Activated T-cell treated with anti-CD3 and anti-CD28 coated beads, Interleukin-2, amount 50 U/mL, for 24 hours (primary cell): ENCODE measurements at regions not wholly inside any gene's neighbourhood (a gene's known extent, or its start where the extent isn't known, plus 50 kb on each side); places are given as distances from the start of the nearest gene placed in this dataset.
A peak's percentile ranks its signal among the peaks of the same experiment; 100 is the strongest.

Experiments used
- DNase-seq: peaks from one replicate; pipeline ENCODE4 v3.0.0-alpha.2; 2020
- H3K27ac Mint-ChIP-seq: 2 replicates; pipeline ENCODE4 v1.8.0; 2020; ENCODE audit warnings: mild to moderate bottlenecking, mixed read lengths
- H3K27me3 Mint-ChIP-seq: 2 replicates; pipeline ENCODE4 v1.8.0; 2020; ENCODE audit warnings: mixed read lengths
- H3K36me3 Mint-ChIP-seq: 2 replicates; pipeline ENCODE4 v1.8.0; 2020; ENCODE audit warnings: low read depth, mixed read lengths
- H3K4me1 Mint-ChIP-seq: 2 replicates; pipeline ENCODE4 v1.8.0; 2020; ENCODE audit warnings: low read depth, mixed read lengths
- H3K4me3 Mint-ChIP-seq: 2 replicates; pipeline ENCODE4 v1.8.0; 2020; ENCODE audit warnings: mild to moderate bottlenecking, moderate library complexity, mixed read lengths
- H3K9me3 Mint-ChIP-seq: 2 replicates; pipeline ENCODE4 v1.8.0; 2020; ENCODE audit warnings: mixed read lengths

DNA sequence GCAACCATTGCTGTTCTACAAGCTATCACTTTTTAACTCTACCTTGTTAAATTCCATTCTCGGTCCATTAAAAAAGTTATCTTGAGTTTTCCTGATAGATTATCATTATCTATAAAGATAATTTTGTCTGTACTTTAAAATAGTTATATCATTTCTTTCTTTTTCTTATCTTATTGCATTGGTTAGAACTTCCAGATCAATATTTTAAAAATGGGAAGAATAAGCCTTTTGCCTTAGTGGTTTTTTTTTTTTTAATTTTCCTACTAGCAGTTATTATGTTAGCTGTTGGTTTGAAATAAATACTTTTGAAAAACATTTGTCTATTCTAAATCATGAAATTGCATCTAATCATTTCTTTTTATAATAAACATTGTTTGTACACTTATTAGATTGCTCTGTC, 71.0 kb upstream of the ATF3 start:
- Mint-ChIP-seq H3K4me1 (no peaks in the 10 kb centered on the region), H3K36me3 (no peaks in the 10 kb centered on the region), H3K27me3 (peaks cover 23% of the 10 kb centered on the region), H3K4me3 (no peak overlapping the region), H3K9me3 (no peaks in the 10 kb centered on the region), H3K27ac (no peak overlapping the region)
- no peak for DNase-seq

DNA sequence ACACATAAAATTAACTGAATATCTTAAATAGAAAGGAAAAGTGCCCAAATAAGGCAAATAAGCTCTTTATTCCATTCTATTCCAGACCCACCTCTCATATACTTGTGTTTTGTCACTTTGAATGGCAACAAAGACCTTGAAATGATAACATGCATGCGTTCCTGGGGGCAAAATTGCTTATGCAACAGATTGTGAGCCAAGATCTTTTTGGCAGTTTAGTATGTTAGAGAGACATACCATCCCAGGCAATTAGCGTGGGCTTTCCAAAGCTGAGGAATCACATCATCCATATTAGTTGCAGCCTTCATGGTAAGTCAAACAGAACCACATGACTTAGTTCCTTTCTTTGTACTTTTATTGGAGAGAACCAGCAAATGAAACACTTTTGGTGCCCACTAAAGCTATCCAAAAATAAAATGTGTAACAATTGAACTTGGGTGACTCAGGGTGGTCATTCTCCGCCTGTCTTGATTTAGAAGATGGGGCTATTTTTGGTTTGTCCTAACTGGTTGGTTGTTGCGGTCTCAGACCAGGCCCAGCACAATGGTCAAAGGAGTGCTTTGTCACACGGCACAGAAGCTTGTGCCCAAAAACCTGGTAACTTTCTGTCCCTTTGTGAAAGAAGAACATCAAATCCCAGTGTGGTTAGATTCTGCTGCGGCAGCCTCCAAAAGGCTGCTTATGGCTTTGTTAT, 68.7 kb upstream of the ATF3 start:
- DNase-seq = no peak
- Mint-ChIP-seq H3K9me3 (no peaks in the 10 kb centered on the region), H3K36me3 (no peaks in the 10 kb centered on the region), H3K4me3 (no peak overlapping the region), H3K27ac (no peak overlapping the region), H3K27me3 (peaks cover 16% of the 10 kb centered on the region), H3K4me1 (no peaks in the 10 kb centered on the region)

DNA sequence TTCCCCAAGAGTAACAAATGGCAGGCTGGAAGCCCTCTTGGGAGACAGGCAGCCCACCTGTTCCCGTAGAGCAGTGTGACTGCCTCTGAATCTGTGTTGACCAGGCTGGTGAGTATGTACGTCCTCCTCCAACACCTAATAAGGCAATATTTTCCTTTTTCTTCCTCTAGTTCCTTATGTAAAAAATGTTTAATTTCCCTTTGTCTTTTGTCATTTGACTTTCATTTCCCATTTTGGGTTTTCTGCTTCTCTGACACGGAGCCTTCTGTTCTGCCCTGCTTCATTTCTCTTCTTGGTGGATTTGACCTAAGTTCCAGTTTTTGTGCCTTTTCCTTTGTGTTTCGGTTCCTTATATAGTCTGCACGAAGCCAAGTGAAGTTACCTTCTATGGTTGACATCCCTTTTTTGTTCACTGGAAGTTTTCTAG, 65.8 kb upstream of the ATF3 start:
- Mint-ChIP-seq H3K36me3 (no peaks in the 10 kb centered on the region), H3K27me3 (peaks cover 8% of the 10 kb centered on the region), H3K4me3 (no peak overlapping the region)

DNA sequence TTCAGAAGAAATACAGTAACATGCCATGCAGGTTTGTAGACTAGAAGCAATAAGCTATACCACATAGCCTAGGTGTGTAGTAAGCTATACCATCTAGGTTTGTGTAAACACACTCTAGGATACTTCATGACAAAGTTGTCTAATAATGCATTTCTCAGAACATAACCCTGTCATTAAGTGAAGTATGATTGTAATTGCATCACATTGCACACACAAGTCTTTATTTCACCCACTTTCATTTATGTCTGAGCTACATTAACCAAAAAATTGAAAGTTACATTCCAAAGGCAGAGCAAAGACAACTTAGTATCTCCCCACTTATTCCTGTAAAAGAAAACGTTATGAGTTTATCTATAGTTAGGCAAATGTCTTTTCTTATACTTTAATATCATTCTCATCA, 64.5 kb upstream of the ATF3 start:
- Mint-ChIP-seq H3K4me3 (no peak overlapping the region), H3K9me3 (no peaks in the 10 kb centered on the region), H3K36me3 (no peaks in the 10 kb centered on the region), H3K27me3 (peaks cover 11% of the 10 kb centered on the region), H3K4me1 (no peaks in the 10 kb centered on the region), H3K27ac (no peak overlapping the region)
- DNase-seq = no peak

More for the DNA sequence above, 65.8 kb upstream of the ATF3 start:
- no peak for DNase-seq
- H3K27ac Mint-ChIP-seq = no peak overlapping the region
- no peaks in the 10 kb centered on the region for H3K4me1 Mint-ChIP-seq
- no peaks in the 10 kb centered on the region for H3K9me3 Mint-ChIP-seq

DNA sequence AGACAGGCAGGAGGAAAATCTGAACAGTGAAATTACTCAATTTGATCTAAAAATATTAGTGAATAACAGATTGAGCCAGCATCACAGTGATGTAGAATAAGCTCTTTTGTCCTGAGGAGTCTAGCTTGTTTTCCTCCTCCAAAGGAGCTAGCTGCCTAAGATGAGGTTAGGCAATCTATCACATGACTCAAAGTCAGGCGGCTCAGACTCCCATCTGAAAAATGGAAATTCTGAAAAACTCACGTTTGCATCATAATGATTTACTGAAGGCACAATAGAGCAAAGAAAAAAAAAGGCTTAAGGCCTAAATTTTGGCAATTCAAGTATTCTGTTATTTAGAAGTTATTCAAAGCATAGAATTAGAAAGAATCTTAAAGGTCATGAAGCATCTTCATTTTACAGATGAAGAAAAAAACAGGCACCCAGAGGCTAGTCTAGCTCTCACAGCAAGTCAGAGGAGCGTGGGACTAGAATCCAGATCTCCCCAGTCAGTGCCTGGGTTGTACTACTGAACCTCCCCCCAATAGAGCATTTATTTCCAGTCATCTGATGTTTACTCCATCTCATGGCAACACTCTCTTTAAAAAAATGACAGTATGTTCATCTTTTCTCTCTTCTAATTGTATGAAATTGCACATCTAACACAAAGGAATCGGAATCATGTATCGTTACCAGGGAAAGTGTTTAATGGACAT, 62.5 kb upstream of the ATF3 start:
- Mint-ChIP-seq H3K27ac (no peak overlapping the region), H3K27me3 (peaks cover 18% of the 10 kb centered on the region), H3K4me3 (no peak overlapping the region), H3K36me3 (no peaks in the 10 kb centered on the region), H3K9me3 (no peaks in the 10 kb centered on the region), H3K4me1 (no peaks in the 10 kb centered on the region)
- DNase-seq = no peak

DNA sequence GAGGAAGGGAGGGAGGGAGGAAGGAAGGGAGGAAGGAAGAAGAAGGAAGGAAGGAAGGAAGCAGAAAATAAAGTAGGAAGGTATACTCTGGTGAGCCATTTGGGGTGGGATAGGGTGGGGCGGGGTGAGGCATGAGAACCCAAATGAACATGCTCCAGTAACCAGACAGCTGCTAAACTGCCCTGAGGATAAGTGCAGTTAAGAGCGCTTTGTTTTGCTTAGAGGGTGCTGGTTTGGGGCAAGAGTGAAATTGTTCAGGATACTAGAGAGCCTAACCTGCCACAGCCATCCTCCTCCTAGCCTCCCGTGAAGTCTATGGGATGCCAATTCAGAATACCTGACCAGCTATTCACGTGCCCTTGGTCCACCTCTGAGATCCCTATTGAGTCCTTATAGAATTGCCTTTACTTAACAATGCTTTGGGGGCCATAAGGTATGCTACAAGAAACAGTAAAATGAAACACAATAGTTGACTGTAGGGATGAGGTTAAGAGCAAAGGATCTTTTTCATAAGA, 59.0 kb upstream of the ATF3 start:
- no peaks in the 10 kb centered on the region for H3K9me3 Mint-ChIP-seq
- peaks cover 16% of the 10 kb centered on the region for H3K27me3 Mint-ChIP-seq
- H3K36me3 Mint-ChIP-seq = no peaks in the 10 kb centered on the region
- no peak for DNase-seq
- no peaks in the 10 kb centered on the region for H3K4me1 Mint-ChIP-seq
- no peak overlapping the region for H3K4me3 Mint-ChIP-seq
- H3K27ac Mint-ChIP-seq = no peak overlapping the region

DNA sequence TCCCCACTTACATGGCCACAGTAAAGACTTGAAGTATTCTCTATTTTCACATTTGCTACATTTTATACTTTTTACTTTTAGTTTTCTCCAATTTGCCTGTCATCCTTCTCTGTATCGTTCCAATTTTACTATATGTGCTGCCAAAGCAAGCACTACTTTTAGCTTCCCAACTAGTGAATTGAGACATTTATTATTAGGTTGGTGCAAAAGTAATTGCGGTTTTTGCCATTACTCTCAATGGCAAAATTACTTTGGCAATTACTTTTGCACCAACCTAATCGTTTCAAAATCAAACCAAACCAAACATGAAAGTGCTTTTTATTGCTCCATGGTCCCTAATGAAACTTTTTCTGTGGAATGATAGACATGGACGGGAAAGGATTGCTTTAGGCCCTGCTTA, 56.6 kb upstream of the ATF3 start:
- H3K4me1 Mint-ChIP-seq = no peaks in the 10 kb centered on the region
- no peak overlapping the region for H3K4me3 Mint-ChIP-seq
- DNase-seq = no peak
- peaks cover 17% of the 10 kb centered on the region for H3K27me3 Mint-ChIP-seq
- no peaks in the 10 kb centered on the region for H3K9me3 Mint-ChIP-seq
- H3K27ac Mint-ChIP-seq = no peak overlapping the region
- no peaks in the 10 kb centered on the region for H3K36me3 Mint-ChIP-seq

DNA sequence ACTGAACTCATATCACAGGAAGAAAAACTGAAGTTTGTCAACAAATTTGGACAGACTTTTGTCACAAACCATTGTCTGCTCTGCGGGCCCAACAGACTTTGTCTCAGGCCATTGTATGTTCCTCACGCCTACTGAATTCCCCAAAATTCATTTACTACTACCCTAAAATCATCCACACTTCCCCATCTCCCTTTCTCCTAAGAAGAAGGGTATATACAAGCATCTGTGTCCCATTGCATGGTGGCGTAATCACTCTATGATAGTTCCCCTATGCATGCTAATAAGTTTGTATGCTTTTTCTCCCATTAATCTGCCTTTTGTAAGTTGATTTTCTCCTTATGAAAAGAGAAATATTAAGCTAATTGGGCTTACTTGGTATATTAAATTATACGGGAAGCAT, 54.9 kb upstream of the ATF3 start:
- H3K36me3 Mint-ChIP-seq = no peaks in the 10 kb centered on the region
- H3K4me3 Mint-ChIP-seq = no peak overlapping the region
- H3K9me3 Mint-ChIP-seq = no peaks in the 10 kb centered on the region
- peaks cover 4% of the 10 kb centered on the region for H3K4me1 Mint-ChIP-seq
- H3K27ac Mint-ChIP-seq = no peak overlapping the region
- peaks cover 20% of the 10 kb centered on the region for H3K27me3 Mint-ChIP-seq
- DNase-seq = no peak

DNA sequence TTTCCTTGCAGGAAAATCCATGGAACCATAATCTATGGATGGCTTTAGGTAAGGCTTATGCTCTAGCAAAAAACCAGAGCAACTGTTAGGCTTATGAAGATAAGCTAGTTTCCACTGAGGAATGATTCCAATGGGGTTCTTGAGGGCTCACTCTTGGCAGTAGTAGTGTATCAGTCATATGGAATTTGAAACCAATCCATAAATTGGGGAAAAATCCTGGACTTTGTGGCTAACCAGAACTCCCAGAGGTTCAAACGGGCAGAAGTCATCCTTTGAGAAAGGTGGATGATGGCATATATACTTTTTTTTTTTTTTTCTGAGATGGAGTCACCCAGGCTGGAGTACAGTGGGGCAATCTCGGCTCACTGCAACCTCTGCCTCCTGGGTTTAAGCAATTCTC, 54.2 kb upstream of the ATF3 start:
- no peak for DNase-seq
- Mint-ChIP-seq H3K27ac (no peak overlapping the region), H3K4me3 (no peak overlapping the region), H3K9me3 (peaks cover 2% of the 10 kb centered on the region), H3K36me3 (no peaks in the 10 kb centered on the region), H3K27me3 (peaks cover 18% of the 10 kb centered on the region), H3K4me1 (peaks cover 9% of the 10 kb centered on the region)

DNA sequence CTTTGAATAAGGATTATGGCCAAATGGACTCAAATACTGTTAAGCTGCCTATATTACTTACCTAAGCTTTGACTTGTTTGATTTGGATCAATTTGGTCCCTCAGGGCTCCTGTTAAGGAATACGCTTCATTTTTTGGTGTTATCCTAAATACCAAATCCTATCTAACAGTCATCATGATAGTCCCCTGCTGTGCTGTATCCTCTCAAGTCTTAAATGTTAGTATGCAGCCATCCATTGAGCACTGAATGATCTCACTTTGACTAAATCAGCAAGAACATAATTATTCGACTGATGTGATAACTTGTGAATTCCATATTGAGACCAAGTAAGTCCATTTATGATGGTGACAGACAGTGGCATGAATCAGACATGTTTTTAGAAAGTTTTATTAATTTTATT, 53.1 kb upstream of the ATF3 start:
- H3K9me3 Mint-ChIP-seq = peaks cover 2% of the 10 kb centered on the region
- no peak overlapping the region for H3K27ac Mint-ChIP-seq
- H3K36me3 Mint-ChIP-seq = no peaks in the 10 kb centered on the region
- no peak for DNase-seq
- peaks cover 14% of the 10 kb centered on the region for H3K4me1 Mint-ChIP-seq
- H3K27me3 Mint-ChIP-seq = peaks cover 10% of the 10 kb centered on the region
- H3K4me3 Mint-ChIP-seq = no peak overlapping the region

DNA sequence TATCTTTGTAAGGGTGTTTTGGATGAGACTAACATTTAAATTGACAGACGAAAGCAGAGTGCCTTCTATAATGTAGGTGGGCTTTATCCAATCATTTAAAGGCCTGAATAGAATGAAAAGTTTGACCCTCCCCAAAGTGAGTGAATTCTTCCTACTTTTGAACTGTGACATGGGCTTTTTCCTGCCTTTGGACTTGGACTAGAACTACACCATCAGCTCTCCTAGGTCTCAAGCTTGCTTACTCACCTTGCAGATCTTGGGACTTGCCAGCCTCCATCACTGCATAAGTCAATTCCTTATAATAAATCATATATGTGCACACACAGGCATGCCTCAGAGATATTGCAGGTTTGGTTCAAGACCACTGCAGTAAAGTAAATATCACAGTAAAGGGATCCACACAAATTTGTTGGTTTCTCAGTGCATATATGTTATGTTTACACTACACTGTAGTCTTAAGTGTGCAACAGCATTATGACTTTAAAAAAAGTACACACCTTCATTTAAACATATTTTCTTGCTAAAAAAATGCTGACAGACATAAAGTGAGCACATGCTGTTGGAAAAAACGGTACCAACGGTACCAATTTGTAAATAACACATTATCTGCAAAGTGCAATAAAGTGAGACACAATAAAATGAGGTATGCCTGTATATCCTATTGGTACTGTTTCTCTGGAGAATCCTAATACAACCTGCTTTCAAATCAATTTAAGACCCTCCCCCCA, 51.6 kb upstream of the ATF3 start:
- Mint-ChIP-seq H3K9me3 (peaks cover 2% of the 10 kb centered on the region), H3K36me3 (no peaks in the 10 kb centered on the region), H3K4me3 (no peak overlapping the region), H3K27ac (no peak overlapping the region), H3K4me1 (peaks cover 14% of the 10 kb centered on the region), H3K27me3 (peaks cover 10% of the 10 kb centered on the region)
- DNase-seq = no peak

DNA sequence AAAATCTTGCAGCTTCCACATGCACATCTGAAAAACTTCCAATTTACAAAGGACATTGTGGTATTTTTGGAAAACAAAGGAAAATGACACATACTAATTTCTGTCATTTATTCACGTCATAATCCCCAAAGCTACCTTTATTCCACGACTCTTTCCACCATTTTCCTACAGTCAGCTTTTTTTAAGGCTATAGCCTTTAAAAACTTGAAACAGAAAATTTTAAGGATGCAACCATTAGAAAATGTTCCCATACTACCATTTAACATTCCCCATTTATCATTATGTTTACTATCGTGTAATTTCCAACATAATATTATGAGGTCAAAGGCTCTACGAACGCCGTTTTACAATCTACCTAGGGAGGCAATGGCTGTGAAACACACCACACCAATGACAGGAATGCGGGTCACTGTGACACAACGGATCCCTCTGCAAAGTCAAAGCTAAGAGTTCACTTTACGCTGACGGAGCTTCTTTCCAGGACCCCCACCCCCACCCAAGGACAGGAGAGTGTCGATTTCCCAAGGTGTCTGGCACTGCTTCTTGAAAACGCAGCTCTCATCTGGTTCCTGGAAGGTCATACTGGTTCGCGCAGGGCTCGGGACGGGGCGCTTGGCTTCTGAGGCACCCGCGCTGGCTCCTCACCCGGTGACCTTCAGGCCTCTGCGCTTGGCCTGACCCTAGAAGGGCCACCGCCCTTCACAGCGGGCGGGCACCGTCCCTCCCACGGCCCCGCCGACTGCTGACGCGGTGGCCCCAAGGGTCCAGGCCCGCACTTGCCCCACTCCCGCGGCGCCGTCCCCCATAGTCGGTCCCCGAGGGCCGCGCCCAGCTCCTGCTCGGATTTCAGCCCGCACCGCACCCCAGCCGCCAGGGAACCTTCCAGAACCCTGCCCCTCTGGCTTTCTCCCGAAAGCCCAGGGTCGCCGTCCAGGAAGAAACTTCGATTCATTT, 50.5 kb upstream of the ATF3 start:
- H3K27me3 Mint-ChIP-seq = peaks cover 12% of the 10 kb centered on the region

DNA sequence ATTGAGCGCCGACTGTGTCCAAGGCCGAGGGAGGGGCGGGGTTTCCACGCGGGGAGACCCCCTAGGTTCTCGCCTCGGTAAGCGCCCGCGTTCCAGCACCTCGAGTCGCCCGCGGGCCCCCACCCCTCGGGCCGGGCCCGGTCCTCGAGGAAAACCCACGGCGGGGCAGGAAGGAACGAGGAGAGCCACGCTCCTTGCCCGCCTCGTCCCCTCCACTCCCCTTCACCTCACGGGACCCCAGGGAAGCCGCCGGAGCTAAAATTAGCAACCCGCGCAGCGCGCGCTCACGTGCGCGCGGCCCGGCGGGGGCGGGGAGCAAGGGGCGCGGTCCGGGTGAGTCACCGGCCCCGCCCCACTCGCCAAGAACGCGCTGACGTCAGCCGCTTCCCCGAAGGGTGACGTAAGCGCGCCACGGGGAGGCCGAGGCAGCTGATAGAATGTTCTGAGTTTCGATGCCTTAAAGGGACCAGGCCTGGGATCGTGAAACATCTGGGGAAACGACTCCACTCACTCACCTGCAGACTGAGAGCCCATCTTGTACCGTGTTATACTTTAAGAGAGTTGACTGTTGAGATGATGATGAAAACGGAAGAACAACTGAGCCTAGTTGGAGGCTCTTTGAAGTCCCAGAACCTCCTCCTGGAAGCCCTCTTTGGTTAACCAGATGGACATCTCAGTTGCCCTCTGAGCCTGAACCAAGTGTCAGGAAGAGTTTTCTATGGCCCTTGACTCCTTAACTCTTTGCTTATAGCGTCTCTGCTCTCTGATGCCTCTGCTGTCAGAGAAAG, 49.7 kb upstream of the ATF3 start:
- Mint-ChIP-seq H3K4me1 (peaks cover 14% of the 10 kb centered on the region), H3K27ac (peak overlapping the region; percentile 94), H3K4me3 (peak overlapping the region; percentile 69), H3K9me3 (peaks cover 7% of the 10 kb centered on the region), H3K27me3 (peaks cover 13% of the 10 kb centered on the region), H3K36me3 (no peaks in the 10 kb centered on the region)
- peak; percentile 92 for DNase-seq

More for the DNA sequence above, 50.5 kb upstream of the ATF3 start:
- Mint-ChIP-seq H3K9me3 (peaks cover 6% of the 10 kb centered on the region), H3K36me3 (no peaks in the 10 kb centered on the region), H3K27ac (peak overlapping the region; percentile 71), H3K4me3 (peak overlapping the region; percentile 69), H3K4me1 (peaks cover 14% of the 10 kb centered on the region)
- DNase-seq = no peak
